Endothelial cell of umbilical vein (primary cell): ENCODE measurements at regions not wholly inside any gene's neighbourhood (a gene's known extent, or its start where the extent isn't known, plus 50 kb on each side); places are given as distances from the start of the nearest gene placed in this dataset.

Experiments
- CTCF ChIP-seq, 2 donors: IDR thresholded peaks; 1 replicate in 1 of 2; 2 replicates in 1 of 2; pipeline ENCODE4 v1.5.1; 2011; ENCODE audit warnings: low read length in 2 of 2, mild to moderate bottlenecking in 2 of 2, moderate library complexity in 2 of 2, control low read depth in 1 of 2, inconsistent platforms in 1 of 2, low read depth in 1 of 2; ENCODE audit not compliant: insufficient read depth in 1 of 2; ENCODE audit errors: extremely low read depth in 1 of 2
- EZH2 ChIP-seq: IDR thresholded peaks from 2 replicates; pipeline ENCODE4 v1.6.1; 2012; ENCODE audit warnings: borderline replicate concordance, low read depth, mild to moderate bottlenecking, moderate library complexity, low read length, inconsistent platforms; ENCODE audit not compliant: severe bottlenecking
- FOS ChIP-seq: IDR thresholded peaks from 2 replicates; pipeline ENCODE4 v1.6.1; 2011; ENCODE audit warnings: mild to moderate bottlenecking, low read length, moderate library complexity, borderline replicate concordance; ENCODE audit not compliant: insufficient read depth
- JUN ChIP-seq: IDR thresholded peaks from 2 replicates; pipeline ENCODE4 v1.6.1; 2011; ENCODE audit warnings: borderline replicate concordance, low read depth; ENCODE audit not compliant: insufficient read length, insufficient read depth
- MAX ChIP-seq: IDR thresholded peaks from 2 replicates; pipeline ENCODE4 v1.6.1; 2011; ENCODE audit not compliant: insufficient read depth, insufficient read length
- POLR2A ChIP-seq: IDR thresholded peaks from 2 replicates; pipeline ENCODE4 v1.6.1; 2012; ENCODE audit warnings: low read depth, mild to moderate bottlenecking, control low read depth, low read length
- POLR2AphosphoS5 ChIP-seq: IDR thresholded peaks from 2 replicates; pipeline ENCODE4 v1.6.1; 2012; ENCODE audit warnings: low read depth, mild to moderate bottlenecking, control low read depth, low read length, moderate library complexity; ENCODE audit not compliant: insufficient read depth

GRCh38 chr16:52725043-52725442 lies 178.1 kb upstream of the TOX3 start:
- no peak for TF ChIP-seq CTCF (IDR thresholded peaks at IDR 0.05; ENCODE audit: extremely low read depth in 1 of 2, insufficient read depth in 1 of 2, low read depth in 1 of 2, low read length in 2 of 2)
- no peak for TF ChIP-seq POLR2AphosphoS5
- TF ChIP-seq MAX, result no peak
- TF ChIP-seq POLR2A, result no peak
- TF ChIP-seq EZH2, result no peak
- TF ChIP-seq FOS, result no peak
- TF ChIP-seq JUN, result no peak
